NB4 (cell line): ENCODE measurements at regions not wholly inside any gene's neighbourhood (a gene's known extent, or its start where the extent isn't known, plus 50 kb on each side); places are given as distances from the start of the nearest gene placed in this dataset.

Source experiments
- DNase-seq: peaks from one replicate; pipeline ENCODE4 v3.0.0; 2010; ENCODE audit warnings: low read depth
- H3K4me3 ChIP-seq: one replicate; pipeline ENCODE4 v1.5.1; 2011; ENCODE audit warnings: mild to moderate bottlenecking, low read depth, low read length, moderate library complexity
- MYC ChIP-seq: IDR thresholded peaks from 2 replicates; pipeline ENCODE4 v1.6.1; 2011; ENCODE audit warnings: low read depth, low read length
- POLR2A ChIP-seq: IDR thresholded peaks from 2 replicates; pipeline ENCODE4 v1.6.1; 2011; ENCODE audit warnings: mild to moderate bottlenecking; ENCODE audit not compliant: insufficient read length; ENCODE audit errors: extremely low read depth
- TF ChIP-seq, protein P1 (sequence below): IDR thresholded peaks from one replicate; pipeline ENCODE4 v1.5.1; 2012; ENCODE audit warnings: low read depth, low read length
- TF ChIP-seq, protein P2 (sequence below): IDR thresholded peaks from 2 replicates; pipeline ENCODE4 v1.6.1; 2011; ENCODE audit warnings: low read depth, low read length

DNA sequence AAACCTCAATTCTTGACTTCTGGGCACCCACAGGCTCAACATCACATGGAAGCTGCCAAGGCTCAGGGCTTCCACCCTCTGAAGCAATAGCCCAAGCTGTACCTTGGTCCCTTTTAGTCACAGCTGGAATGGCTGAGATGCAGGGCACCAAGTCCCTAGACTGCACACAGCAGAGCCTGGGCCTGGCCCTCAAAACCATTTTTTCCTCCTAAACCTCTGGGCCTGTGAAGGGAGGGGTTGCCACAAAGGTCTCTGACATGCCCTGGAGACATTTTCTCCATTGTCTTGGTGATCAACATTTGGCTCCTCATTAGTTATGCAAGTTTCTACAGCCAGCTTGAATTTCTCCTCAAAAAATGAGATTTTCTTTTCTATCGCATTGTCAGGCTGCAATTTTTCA is 382.7 kb upstream of the RASGEF1B start:
- H3K4me3 ChIP-seq, result no peak overlapping the region

DNA sequence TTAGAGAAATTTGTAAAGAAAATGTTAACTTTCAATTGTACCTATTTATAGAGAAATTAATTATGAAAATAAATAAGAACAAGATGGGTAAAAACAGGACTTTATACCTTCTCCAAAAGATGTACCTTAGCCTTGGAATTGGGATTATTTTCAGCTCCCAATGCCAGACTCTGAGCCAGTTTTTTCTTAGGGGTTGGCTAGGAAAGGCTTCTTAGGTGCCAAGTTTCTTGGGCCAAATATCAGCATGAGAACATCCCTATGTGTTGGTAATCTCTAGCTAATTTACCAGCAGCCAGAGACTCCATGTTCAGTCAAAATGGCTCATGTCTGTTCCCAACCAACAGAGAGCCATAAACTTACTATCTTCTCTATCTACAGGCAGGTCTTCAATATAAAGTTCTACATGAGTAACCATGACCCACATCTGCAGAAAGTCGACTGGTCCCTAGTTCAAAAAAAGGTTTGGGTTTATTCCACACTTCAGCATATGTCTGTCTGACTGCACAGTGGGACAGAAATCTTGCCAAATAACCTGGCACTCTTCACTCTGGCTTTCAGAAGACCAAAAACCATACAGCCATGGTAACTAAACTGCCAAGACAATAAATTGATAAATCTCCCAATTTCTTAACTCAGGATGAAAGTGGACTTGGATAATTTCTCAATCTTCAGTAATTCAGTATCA is 380.5 kb upstream of the RASGEF1B start:
- H3K4me3 ChIP-seq, result no peak overlapping the region
- TF ChIP-seq, protein P1, sequence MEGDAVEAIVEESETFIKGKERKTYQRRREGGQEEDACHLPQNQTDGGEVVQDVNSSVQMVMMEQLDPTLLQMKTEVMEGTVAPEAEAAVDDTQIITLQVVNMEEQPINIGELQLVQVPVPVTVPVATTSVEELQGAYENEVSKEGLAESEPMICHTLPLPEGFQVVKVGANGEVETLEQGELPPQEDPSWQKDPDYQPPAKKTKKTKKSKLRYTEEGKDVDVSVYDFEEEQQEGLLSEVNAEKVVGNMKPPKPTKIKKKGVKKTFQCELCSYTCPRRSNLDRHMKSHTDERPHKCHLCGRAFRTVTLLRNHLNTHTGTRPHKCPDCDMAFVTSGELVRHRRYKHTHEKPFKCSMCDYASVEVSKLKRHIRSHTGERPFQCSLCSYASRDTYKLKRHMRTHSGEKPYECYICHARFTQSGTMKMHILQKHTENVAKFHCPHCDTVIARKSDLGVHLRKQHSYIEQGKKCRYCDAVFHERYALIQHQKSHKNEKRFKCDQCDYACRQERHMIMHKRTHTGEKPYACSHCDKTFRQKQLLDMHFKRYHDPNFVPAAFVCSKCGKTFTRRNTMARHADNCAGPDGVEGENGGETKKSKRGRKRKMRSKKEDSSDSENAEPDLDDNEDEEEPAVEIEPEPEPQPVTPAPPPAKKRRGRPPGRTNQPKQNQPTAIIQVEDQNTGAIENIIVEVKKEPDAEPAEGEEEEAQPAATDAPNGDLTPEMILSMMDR, result no peak
- no peak for TF ChIP-seq POLR2A
- no peak for TF ChIP-seq MYC
- TF ChIP-seq, protein P2, sequence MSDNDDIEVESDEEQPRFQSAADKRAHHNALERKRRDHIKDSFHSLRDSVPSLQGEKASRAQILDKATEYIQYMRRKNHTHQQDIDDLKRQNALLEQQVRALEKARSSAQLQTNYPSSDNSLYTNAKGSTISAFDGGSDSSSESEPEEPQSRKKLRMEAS, result no peak
- DNase-seq, result no peak

More for the DNA sequence above, 382.7 kb upstream of the RASGEF1B start:
- TF ChIP-seq POLR2A, result no peak
- TF ChIP-seq MYC, result no peak
- TF ChIP-seq, protein P1, result no peak
- TF ChIP-seq, protein P2, result no peak
- no peak for DNase-seq

DNA sequence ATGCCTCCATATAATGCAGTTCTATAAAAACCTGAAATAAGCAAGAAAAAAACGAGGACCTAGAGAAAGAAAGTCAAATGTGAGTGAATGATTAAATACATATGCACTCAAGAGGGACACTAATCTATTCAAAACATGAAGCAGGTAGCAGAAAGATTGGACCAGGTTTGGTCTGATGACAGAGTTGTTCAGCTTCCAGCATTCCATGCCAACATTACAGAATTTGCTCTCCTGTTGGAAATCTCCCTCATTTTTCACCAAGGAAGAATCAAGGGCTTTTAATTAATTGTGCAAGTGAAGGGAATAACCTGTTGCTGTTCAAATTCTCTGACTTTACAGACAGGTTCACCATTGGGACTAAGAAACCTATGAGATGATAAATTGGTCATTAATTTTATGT is 379.0 kb upstream of the RASGEF1B start:
- H3K4me3 ChIP-seq, result no peak overlapping the region
- DNase-seq, result no peak
- TF ChIP-seq POLR2A (no peak), MYC (no peak)
- TF ChIP-seq, protein P2, result no peak
- TF ChIP-seq, protein P1, result no peak

DNA sequence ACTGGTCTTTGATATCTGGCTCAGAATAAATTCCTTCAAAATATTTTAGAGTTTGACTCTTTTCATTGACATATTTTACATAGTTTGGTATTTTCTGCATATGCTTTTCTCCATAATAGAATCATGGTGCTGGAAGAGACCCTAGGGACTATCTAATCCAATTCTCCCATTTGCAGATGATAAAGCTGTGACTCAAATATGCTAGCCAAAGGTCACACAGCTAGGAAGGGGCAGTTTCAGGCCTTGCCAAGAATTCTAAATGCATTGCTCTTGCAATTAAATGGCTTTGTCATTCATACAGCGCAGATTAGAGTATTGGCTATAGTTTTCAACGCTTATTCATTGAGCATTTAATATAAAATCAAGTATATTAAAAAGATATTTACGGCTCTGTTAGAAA is 374.1 kb upstream of the RASGEF1B start:
- DNase-seq, result no peak
- H3K4me3 ChIP-seq, result no peak overlapping the region
- TF ChIP-seq POLR2A (no peak), MYC (no peak)
- TF ChIP-seq, protein P1, result no peak
- TF ChIP-seq, protein P2, result no peak

DNA sequence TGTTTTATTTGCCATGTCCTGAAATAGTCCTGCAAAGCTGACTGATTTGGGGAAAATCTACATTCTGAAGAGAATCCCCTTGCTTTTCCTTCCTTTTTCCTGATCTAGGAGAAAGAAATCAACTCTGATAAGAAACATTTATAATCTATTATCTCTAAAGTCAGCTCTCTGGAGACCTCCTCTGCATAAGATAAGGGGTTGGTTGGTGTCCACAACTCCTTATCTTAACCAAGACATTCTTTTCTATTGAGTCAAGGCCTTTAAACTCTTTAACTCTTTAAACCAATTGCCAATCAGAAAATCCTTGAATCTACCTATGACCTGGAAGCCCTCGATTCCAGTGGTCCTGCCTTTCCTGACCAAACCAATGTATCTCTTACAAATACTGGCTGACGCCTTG is 373.6 kb upstream of the RASGEF1B start:
- H3K4me3 ChIP-seq, result no peak overlapping the region
- TF ChIP-seq, protein P2, result no peak
- no peak for TF ChIP-seq MYC
- TF ChIP-seq POLR2A, result no peak
- TF ChIP-seq, protein P1, result no peak
- DNase-seq, result no peak
